HEK293 (cell line): ENCODE measurements at regions not wholly inside any gene's neighbourhood (a gene's known extent, or its start where the extent isn't known, plus 50 kb on each side); places are given as distances from the start of the nearest gene placed in this dataset.

Experiments
- CTCF ChIA-PET: fragments of 350-600 bp; formaldehyde crosslinking; extraction: SDS; loops from one replicate; lab custom pipeline; 2021; ENCODE audit warnings: antibody characterized with exemption; lab: Yijun Ruan, JAX
- POLR2A ChIA-PET: fragments of 300-600 bp; formaldehyde crosslinking; extraction: SDS; loops from one replicate; lab custom pipeline; 2020; ENCODE audit warnings: antibody characterized with exemption, inconsistent platforms; lab: Yijun Ruan, JAX
- H3K27ac ChIP-seq: fragments of 200-500 bp; sonication (Bioruptor generic); 2 replicates; pipeline ENCODE4 v1.5.1; 2014; ENCODE audit warnings: low read depth, low read length, control low read depth, inconsistent platforms; ENCODE audit errors: extremely low read depth
- H3K36me3 ChIP-seq, 2 experiments: fragments of 200-500 bp in 1 of 2; sonication (Bioruptor generic) in 1 of 2; 1 replicate in 1 of 2; 2 replicates in 1 of 2; pipeline ENCODE4 v1.5.1; 2014 to 2017; ENCODE audit warnings: inconsistent platforms in 2 of 2, low read length in 2 of 2; ENCODE audit not compliant: control insufficient read depth in 2 of 2, insufficient read depth in 1 of 2
- H3K4me1 ChIP-seq: fragments of 200-500 bp; sonication (Bioruptor generic); 2 replicates; pipeline ENCODE4 v1.5.1; 2014; ENCODE audit warnings: mild to moderate bottlenecking, low read length, inconsistent platforms; ENCODE audit not compliant: control insufficient read depth, insufficient read depth
- H3K4me3 ChIP-seq: 2 replicates; pipeline ENCODE4 v1.5.1; 2011; ENCODE audit warnings: low read depth, mild to moderate bottlenecking, control low read depth, low read length, moderate library complexity
- H3K9me3 ChIP-seq: fragments of 200-500 bp; sonication (Bioruptor generic); 2 replicates; pipeline ENCODE4 v1.5.1; 2014; ENCODE audit warnings: low read depth, low read length, inconsistent platforms; ENCODE audit not compliant: control insufficient read depth, insufficient read depth
- KLF1 ChIP-seq: fragments of 450-650 bp; formaldehyde crosslinking; IDR thresholded peaks from 2 replicates; pipeline ENCODE4 v1.5.1; 2016; ENCODE audit warnings: missing biosample characterization, missing genetic modification characterization
- MZF1 ChIP-seq: fragments of 450-650 bp; formaldehyde crosslinking; IDR thresholded peaks from 2 replicates; pipeline ENCODE4 v1.5.1; 2017; ENCODE audit warnings: missing biosample characterization, missing genetic modification characterization, borderline replicate concordance
- OSR2 ChIP-seq: fragments of 450-650 bp; formaldehyde crosslinking; IDR thresholded peaks from 2 replicates; pipeline ENCODE4 v1.5.1; 2016; ENCODE audit warnings: missing biosample characterization, missing genetic modification characterization
- SP3 ChIP-seq: fragments of 450-650 bp; formaldehyde crosslinking; IDR thresholded peaks from 2 replicates; pipeline ENCODE4 v1.5.1; 2016; ENCODE audit warnings: missing biosample characterization, missing genetic modification characterization
- YY1 ChIP-seq: fragments of 450-650 bp; formaldehyde crosslinking; IDR thresholded peaks from 2 replicates; pipeline ENCODE4 v1.5.1; 2018; ENCODE audit warnings: missing biosample characterization, missing genetic modification characterization
- ZBTB20 ChIP-seq: fragments of 450-650 bp; formaldehyde crosslinking; IDR thresholded peaks from 2 replicates; pipeline ENCODE4 v1.5.1; 2016; ENCODE audit warnings: missing biosample characterization, missing genetic modification characterization
- ZNF121 ChIP-seq: fragments of 450-650 bp; formaldehyde crosslinking; IDR thresholded peaks from 2 replicates; pipeline ENCODE4 v1.5.1; 2016; ENCODE audit warnings: missing biosample characterization, missing genetic modification characterization
- ZNF16 ChIP-seq: fragments of 450-650 bp; formaldehyde crosslinking; IDR thresholded peaks from 2 replicates; pipeline ENCODE4 v1.5.1; 2016; ENCODE audit warnings: low read depth, missing biosample characterization, missing genetic modification characterization
- ZNF19 ChIP-seq: fragments of 450-650 bp; formaldehyde crosslinking; IDR thresholded peaks from 2 replicates; pipeline ENCODE4; 2016; ENCODE audit warnings: missing biosample characterization, missing genetic modification characterization, low read depth
- ZNF2 ChIP-seq: fragments of 450-650 bp; formaldehyde crosslinking; IDR thresholded peaks from 2 replicates; pipeline ENCODE4 v1.5.1; 2016; ENCODE audit warnings: missing biosample characterization, missing genetic modification characterization
- ZNF214 ChIP-seq: fragments of 450-650 bp; formaldehyde crosslinking; IDR thresholded peaks from 2 replicates; pipeline ENCODE4 v1.5.1; 2017; ENCODE audit warnings: missing biosample characterization, mild to moderate bottlenecking, missing genetic modification characterization, borderline replicate concordance
- ZNF23 ChIP-seq: fragments of 450-650 bp; formaldehyde crosslinking; IDR thresholded peaks from 2 replicates; pipeline ENCODE4 v1.5.1; 2016; ENCODE audit warnings: missing biosample characterization, missing genetic modification characterization, borderline replicate concordance
- ZNF239 ChIP-seq: fragments of 450-650 bp; formaldehyde crosslinking; IDR thresholded peaks from 2 replicates; pipeline ENCODE4 v1.5.1; 2016; ENCODE audit warnings: missing biosample characterization, missing genetic modification characterization
- ZNF324 ChIP-seq: fragments of 450-650 bp; formaldehyde crosslinking; IDR thresholded peaks from 2 replicates; pipeline ENCODE4 v1.5.1; 2016; ENCODE audit warnings: missing biosample characterization, missing genetic modification characterization
- ZNF394 ChIP-seq: fragments of 450-650 bp; formaldehyde crosslinking; IDR thresholded peaks from 2 replicates; pipeline ENCODE4 v1.5.1; 2016; ENCODE audit warnings: missing biosample characterization, missing genetic modification characterization, mild to moderate bottlenecking, moderate library complexity, borderline replicate concordance
- ZNF416 ChIP-seq: fragments of 450-650 bp; formaldehyde crosslinking; IDR thresholded peaks from 2 replicates; pipeline ENCODE4 v1.5.1; 2016; ENCODE audit warnings: missing biosample characterization, missing genetic modification characterization
- ZNF48 ChIP-seq: fragments of 450-650 bp; formaldehyde crosslinking; IDR thresholded peaks from 2 replicates; pipeline ENCODE4 v1.5.1; 2016; ENCODE audit warnings: missing biosample characterization, missing genetic modification characterization
- ZNF521 ChIP-seq: fragments of 450-650 bp; formaldehyde crosslinking; IDR thresholded peaks from 2 replicates; pipeline ENCODE4 v1.5.1; 2017; ENCODE audit warnings: missing biosample characterization, mild to moderate bottlenecking, missing genetic modification characterization
- ZNF549 ChIP-seq: fragments of 450-650 bp; IDR thresholded peaks from 2 replicates; pipeline ENCODE4 v1.5.1; 2018; ENCODE audit warnings: missing biosample characterization, missing genetic modification characterization, mild to moderate bottlenecking, inconsistent platforms, moderate library complexity
- ZNF701 ChIP-seq: fragments of 450-650 bp; formaldehyde crosslinking; IDR thresholded peaks from 2 replicates; pipeline ENCODE4 v1.5.1; 2016; ENCODE audit warnings: missing biosample characterization, missing genetic modification characterization
- ZNF792 ChIP-seq: fragments of 450-650 bp; formaldehyde crosslinking; IDR thresholded peaks from 2 replicates; pipeline ENCODE4 v1.5.1; 2016; ENCODE audit warnings: missing biosample characterization, missing genetic modification characterization
- TF ChIP-seq, protein P1 (sequence below): fragments of 450-650 bp; IDR thresholded peaks from 2 replicates; pipeline ENCODE4 v1.5.1; 2018; ENCODE audit warnings: missing biosample characterization, missing genetic modification characterization
- TF ChIP-seq, protein P2 (sequence below): IDR thresholded peaks from 2 replicates; pipeline ENCODE4 v1.6.1; 2011; ENCODE audit warnings: mild to moderate bottlenecking, low read depth, low read length, borderline replicate concordance
- TF ChIP-seq, protein P3 (sequence below): fragments of 450-650 bp; formaldehyde crosslinking; IDR thresholded peaks from 2 replicates; pipeline ENCODE4 v1.5.1; 2016; ENCODE audit warnings: missing biosample characterization, missing genetic modification characterization

DNA sequence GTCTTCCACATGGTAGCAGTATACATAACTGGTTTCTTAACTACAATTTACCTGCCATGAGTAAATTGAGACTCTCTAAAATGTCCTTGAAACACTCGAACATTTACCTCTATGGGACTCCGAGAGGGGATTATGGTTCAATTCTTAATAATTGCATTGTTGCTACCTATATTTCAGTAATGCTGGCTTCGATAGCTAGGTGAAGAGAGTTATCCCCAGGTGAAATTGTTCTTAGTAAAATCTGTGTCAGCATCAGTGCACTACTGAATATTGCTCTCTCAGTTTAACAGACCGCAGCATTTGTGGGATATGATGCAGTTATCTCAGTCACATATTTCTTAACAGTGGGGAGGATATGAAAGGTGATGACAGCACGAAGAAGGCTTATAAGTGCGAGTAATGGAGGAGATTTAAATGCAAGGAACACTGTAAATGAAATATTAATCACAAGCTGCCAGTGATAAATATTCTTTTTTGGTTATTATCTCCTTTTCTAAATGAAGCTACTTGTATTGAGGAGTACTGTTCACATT is 801.9 kb downstream of the BRINP3 start (continued):
- TF ChIP-seq ZNF121, result no peak
- TF ChIP-seq OSR2 (tag by site-specific recombination), result no peak
- TF ChIP-seq ZNF19 (tag by site-specific recombination), result no peak
- TF ChIP-seq, protein P1, sequence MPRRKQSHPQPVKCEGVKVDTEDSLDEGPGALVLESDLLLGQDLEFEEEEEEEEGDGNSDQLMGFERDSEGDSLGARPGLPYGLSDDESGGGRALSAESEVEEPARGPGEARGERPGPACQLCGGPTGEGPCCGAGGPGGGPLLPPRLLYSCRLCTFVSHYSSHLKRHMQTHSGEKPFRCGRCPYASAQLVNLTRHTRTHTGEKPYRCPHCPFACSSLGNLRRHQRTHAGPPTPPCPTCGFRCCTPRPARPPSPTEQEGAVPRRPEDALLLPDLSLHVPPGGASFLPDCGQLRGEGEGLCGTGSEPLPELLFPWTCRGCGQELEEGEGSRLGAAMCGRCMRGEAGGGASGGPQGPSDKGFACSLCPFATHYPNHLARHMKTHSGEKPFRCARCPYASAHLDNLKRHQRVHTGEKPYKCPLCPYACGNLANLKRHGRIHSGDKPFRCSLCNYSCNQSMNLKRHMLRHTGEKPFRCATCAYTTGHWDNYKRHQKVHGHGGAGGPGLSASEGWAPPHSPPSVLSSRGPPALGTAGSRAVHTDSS (tag by site-specific recombination), result no peak
- TF ChIP-seq ZNF239 (tag by site-specific recombination), result no peak
- TF ChIP-seq YY1 (tag by site-specific recombination), result no peak
- TF ChIP-seq, all 188 proteins: peak for 0

DNA sequence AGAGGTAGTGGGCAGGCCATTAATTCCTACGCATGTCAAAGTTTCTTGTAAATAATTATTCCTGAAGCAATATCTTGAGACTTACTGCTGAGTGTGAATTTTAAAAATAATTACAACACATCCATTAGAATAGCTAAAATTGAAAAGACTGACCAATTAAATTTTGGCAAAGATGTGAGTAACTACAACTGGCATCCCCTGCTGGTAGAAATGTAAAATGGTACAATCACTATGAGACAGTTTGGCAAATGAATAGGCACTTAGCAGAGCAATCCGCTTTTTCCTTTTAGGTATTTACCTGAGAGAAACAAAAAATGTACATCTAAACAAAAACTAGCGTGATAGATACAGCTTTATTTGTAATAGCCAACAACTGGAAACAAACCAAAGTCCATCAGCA is 798.9 kb downstream of the BRINP3 start:
- CTCF ChIA-PET, result interaction anchor here (0.6 kb wide), 1 partner anchor 1605 kb away, joined by 3 read pairs; no protein-coding TSS in a partner anchor
- H3K9me3 ChIP-seq, result no peaks in the 10 kb centered on the region
- TF ChIP-seq ZNF394 (tag by site-specific recombination), result no peak
- no peak for TF ChIP-seq ZNF792 (tag by site-specific recombination)
- no peak for TF ChIP-seq ZBTB20 (tag by site-specific recombination)
- no peak for TF ChIP-seq ZNF521 (tag by site-specific recombination)
- TF ChIP-seq ZNF19 (tag by site-specific recombination), result no peak
- TF ChIP-seq ZNF48, result no peak
- TF ChIP-seq MZF1 (tag by site-specific recombination), result no peak
- TF ChIP-seq SP3 (tag by site-specific recombination), result no peak
- no peak for TF ChIP-seq ZNF2 (tag by site-specific recombination)
- TF ChIP-seq, protein P2, sequence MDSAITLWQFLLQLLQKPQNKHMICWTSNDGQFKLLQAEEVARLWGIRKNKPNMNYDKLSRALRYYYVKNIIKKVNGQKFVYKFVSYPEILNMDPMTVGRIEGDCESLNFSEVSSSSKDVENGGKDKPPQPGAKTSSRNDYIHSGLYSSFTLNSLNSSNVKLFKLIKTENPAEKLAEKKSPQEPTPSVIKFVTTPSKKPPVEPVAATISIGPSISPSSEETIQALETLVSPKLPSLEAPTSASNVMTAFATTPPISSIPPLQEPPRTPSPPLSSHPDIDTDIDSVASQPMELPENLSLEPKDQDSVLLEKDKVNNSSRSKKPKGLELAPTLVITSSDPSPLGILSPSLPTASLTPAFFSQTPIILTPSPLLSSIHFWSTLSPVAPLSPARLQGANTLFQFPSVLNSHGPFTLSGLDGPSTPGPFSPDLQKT, result no peak
- TF ChIP-seq, protein P3, sequence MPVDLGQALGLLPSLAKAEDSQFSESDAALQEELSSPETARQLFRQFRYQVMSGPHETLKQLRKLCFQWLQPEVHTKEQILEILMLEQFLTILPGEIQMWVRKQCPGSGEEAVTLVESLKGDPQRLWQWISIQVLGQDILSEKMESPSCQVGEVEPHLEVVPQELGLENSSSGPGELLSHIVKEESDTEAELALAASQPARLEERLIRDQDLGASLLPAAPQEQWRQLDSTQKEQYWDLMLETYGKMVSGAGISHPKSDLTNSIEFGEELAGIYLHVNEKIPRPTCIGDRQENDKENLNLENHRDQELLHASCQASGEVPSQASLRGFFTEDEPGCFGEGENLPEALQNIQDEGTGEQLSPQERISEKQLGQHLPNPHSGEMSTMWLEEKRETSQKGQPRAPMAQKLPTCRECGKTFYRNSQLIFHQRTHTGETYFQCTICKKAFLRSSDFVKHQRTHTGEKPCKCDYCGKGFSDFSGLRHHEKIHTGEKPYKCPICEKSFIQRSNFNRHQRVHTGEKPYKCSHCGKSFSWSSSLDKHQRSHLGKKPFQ (tag by site-specific recombination), result no peak
- TF ChIP-seq ZNF214 (tag by site-specific recombination), result no peak
- no peak for TF ChIP-seq ZNF16
- no peak for TF ChIP-seq ZNF416 (tag by site-specific recombination)
- no peak for TF ChIP-seq ZNF549 (tag by site-specific recombination)
- no peak for TF ChIP-seq ZNF23
- no peak for TF ChIP-seq KLF1 (tag by site-specific recombination)
- TF ChIP-seq ZNF701 (tag by site-specific recombination), result no peak
- no peak for TF ChIP-seq ZNF324 (tag by site-specific recombination)
- H3K4me3 ChIP-seq, result no peak overlapping the region
- H3K4me1 ChIP-seq, result no peaks in the 10 kb centered on the region
- H3K36me3 ChIP-seq, result no peaks in the 10 kb centered on the region
- no peak overlapping the region for H3K27ac ChIP-seq
- POLR2A ChIA-PET, result no interaction called here
